GM19043 (cell line): ENCODE measurements at regions not wholly inside any gene's neighbourhood (a gene's known extent, or its start where the extent isn't known, plus 50 kb on each side); places are given as distances from the start of the nearest gene placed in this dataset.

Source experiments
- ATAC-seq: cut with Tn5 transposase; IDR thresholded peaks from one replicate; pipeline ENCODE4 v1.9.1; 2021; ENCODE audit warnings: low read depth; ENCODE audit not compliant: unreplicated experiment

- no peak for ATAC-seq
These were observed 54.5 kb upstream of the PLXNA2 start for GRCh38 chr1:208298593-208299269.

- no peak for ATAC-seq
These were observed 56.0 kb upstream of the PLXNA2 start for GRCh38 chr1:208300084-208300770.

DNA sequence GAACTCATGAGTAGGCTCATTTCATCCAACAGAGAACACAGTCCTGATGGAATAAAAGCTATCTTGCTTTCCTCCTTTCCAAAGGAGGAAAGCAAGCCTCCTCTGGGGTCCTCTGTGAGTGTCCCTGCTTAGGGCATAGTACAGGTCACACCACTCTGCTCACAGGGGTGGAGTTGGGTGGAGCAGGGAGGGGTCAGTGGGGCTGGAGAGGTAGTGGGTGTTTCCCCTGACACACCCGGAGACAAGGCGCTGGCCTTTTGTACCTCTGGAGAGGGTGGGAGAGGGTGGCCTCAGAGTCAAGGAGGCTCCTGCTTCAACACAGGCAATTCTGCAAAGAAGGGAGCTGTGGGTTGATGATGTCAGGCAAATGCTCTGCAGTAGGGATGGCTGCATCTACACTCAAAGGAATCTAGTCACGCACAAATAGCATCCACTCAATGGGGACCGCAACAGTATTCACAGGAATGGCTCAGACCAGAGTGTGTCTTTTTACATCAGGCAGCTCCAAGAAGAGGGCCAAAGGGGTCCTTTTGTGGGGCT is 58.6 kb upstream of the PLXNA2 start:
- no peak for ATAC-seq

DNA sequence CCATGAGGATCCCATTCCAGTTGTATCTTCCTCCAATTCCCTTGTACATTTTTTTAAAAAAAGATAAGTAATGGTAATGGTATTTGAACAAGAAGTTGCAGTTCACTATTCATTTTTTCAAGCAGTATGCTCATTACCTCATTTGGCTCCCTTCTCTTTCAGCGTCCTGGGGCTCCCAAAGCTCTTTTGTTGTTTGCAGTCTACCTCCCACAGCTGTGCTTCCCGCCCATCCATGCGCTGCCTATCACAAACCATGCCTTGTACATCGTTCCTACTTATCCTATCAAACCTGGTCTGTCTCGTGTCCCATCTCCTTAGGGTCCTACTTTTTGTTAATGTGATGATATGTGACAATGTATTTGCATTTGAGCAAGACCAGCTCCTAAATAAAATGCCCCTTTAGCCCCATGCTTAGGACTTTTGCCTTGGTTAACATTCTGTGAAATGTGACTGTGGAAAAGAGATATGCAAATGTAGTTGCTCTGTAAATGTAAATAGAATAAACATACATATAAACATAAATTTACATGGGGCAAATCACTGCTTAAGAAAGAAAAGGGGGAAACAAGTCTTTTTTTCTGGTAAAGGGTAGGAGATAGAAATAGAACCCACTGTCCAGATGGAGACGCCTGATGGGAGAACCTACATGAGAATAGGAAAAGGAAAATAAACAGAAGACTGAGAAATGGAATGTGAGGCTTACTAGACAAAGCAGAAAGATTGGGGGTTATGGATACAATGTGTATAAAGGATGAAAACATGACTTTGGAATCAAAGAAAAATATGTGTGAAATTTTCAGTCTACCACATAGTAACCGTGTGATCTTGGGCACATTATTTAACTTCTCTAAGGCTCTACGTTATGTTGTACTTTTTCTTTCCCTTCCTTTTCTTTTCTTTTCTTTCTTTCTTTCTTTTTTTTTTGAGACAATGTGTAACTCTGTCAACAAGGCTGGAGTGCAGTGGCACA is 59.8 kb upstream of the PLXNA2 start:
- ATAC-seq, result no peak

DNA sequence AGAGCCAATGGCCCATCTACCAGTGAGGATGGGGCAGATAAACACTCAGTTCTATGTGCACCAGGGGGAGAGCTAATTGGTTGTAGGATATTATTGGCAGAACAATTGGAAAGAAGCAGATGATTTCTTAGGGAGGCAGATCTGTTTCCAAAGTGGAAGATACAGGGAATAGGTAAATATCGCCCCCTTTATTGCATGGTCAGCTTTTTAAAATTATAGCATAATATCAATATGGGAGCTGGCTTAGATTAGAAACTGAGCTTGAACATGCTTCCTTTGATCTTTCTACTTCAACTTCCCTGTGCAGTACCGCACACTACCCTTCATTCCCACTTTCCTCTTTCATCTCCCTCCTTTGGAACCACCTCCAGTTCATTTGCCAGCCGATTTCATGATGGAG is 64.0 kb upstream of the PLXNA2 start:
- no peak for ATAC-seq

DNA sequence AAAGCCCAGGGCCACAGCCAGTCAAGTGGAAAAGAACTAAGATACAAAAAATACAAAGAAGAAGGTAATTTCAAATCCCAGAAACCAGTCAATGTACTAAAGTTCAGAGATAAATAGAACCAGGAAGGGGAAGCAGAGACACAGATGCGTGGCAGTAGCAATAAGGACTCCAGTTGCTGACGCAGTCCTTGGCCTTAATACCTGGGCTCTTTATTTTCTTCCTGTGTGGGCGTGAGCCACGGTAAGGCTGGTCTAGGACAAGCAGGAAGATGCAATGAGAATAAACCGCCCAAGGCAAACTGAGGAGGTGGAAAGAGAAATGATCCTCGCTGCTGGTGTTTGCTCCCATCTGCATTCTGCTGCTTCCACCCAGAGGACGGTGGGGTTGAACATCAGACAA is 65.6 kb upstream of the PLXNA2 start:
- ATAC-seq, result no peak

GRCh38 chr1:208312706-208313105 is 68.5 kb upstream of the PLXNA2 start:
- ATAC-seq, result no peak

DNA sequence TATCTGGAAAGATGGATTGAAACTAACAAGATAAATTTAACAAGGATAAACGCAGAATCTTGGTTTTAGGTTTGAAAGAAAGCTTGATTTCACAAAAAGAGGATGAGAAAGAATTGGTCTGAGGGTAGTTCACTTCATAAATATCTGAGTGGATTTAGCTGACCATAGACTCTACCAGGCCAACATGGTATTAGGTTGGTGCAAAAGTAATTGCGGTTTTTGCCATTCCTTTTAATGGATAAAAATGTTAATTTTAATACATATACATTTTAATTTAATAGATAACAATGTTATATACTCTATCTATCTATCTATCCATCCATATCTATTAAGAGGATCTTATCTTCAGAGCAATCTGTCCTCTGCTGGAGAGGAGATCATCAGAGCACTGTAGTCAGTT is 70.2 kb upstream of the PLXNA2 start:
- no peak for ATAC-seq

- ATAC-seq, result no peak
These were observed 74.1 kb upstream of the PLXNA2 start for GRCh38 chr1:208318150-208318734.

- no peak for ATAC-seq
These were observed 79.8 kb upstream of the PLXNA2 start for GRCh38 chr1:208324005-208324404.

GRCh38 chr1:208326033-208326432 is 81.8 kb upstream of the PLXNA2 start:
- ATAC-seq, result no peak

DNA sequence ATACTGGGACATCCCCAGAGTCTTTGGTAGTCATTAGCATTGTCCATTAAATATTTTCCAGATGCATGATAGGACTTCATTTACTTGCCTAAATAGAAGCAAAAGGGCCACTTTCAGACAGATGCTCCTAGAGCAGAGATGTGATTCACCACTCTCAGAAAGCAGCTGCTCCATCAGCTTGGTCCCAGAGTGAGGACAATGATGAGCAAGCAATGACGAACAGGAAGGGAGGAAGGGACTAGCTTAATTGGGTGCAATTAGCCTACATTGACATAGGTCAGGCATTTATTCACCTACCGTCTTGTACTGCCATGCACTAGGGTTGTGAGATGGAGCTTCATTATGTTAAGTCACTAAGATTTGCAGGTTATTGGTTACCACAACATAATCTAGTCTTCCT is 85.1 kb upstream of the PLXNA2 start:
- no peak for ATAC-seq

DNA sequence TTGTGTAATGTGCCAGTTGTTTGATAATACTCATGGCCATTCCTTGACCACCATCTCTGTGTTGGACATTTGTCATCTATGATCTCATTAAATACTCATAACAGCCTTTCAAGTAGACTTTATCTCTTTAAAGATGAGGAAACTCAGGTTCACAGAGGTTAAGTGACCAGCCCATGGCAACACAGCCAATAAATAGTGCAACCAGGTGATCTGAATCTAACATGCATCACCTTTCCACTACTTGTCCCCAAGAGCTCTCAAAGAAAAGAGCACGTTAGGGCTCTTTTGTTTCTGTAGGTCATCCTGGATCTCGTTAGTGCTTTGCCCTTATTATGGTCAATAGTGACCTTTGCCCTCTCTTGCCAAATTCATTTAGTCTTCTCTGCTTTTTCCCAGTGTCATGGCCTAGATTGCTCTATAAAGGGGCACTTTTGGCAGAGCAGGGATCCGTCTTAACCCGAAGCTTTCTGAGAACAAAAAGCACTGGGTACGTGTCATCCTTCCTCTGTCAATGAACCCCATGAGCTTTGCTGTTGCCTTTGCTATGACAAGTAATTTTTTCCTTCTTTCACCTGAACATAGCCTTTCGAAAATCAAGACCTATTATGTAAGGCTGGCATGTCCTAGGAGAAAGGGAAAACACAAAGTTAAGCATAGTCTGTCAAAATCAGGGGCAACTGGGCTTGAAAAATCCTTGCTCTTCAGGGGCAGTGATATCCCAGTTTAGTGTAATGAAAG is 88.0 kb upstream of the PLXNA2 start:
- ATAC-seq, result no peak

GRCh38 chr1:208332774-208333126 is 88.6 kb upstream of the PLXNA2 start:
- no peak for ATAC-seq

- no peak for ATAC-seq
These were observed 89.5 kb upstream of the PLXNA2 start for GRCh38 chr1:208333676-208334075.

- ATAC-seq, result no peak
These were observed 91.4 kb upstream of the PLXNA2 start for GRCh38 chr1:208335371-208336136.

DNA sequence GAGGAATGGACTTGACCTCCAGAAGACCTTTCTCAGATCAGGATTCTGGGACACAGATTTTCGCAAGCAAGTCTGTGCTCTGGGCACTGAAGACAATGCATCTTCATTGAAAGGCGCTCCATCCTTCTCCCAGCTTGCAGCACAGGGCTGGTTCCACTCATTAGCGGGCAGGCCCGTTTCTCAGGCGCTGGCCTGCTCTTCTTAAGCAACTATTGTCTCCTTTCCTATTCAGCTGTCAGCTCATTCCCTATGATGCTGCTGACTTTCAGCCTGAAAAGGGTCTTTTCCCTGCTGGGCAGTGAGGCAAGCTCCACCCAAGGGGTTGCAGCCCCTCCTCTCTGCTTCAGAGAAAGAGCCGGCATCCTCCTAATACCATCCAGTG is 91.9 kb upstream of the PLXNA2 start:
- no peak for ATAC-seq

- no peak for ATAC-seq
These were observed 95.7 kb upstream of the PLXNA2 start for GRCh38 chr1:208339911-208340310.

DNA sequence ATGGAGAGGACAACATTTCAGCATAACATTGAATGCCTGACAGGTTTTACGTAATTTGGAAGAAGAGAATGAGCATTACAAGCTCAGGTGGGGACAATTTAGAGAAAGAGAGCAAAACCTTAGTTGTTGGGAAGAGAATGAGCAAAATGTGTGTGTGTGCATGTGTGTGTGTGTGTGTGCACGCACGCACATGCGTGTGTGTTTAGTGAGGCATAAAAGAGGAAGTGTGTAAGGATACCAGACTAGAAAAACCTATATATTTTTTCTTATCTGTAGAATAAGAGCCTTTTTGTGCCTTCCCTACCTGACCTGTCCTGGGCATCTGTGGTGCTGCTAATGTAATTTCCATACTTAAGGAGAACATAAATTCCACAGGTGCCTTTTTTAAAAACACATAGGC is 99.0 kb upstream of the PLXNA2 start:
- no peak for ATAC-seq
